Upper lobe of left lung (tissue), 4 donors: ENCODE measurements at regions not wholly inside any gene's neighbourhood (a gene's known extent, or its start where the extent isn't known, plus 50 kb on each side); places are given as distances from the start of the nearest gene placed in this dataset.

ENCODE experiments used
- POLR2A ChIP-seq, 4 donors: fragments of 450-650 bp; IDR thresholded peaks; one replicate each; pipeline ENCODE4 v1.5.1; 2016 to 2017; ENCODE audit warnings: antibody characterized with exemption in 4 of 4, mild to moderate bottlenecking in 2 of 4
- TF ChIP-seq, protein P1 (sequence below), 6 experiments: fragments of 450-650 bp in 4 of 6; fragments of 200-600 bp in 2 of 6; sonication (generic) in 2 of 6; IDR thresholded peaks; one replicate each; pipeline ENCODE4 v1.5.1; 2016 to 2019; ENCODE audit warnings: antibody characterized with exemption in 6 of 6

GRCh38 chr7:3217166-3217565 lies 83.9 kb upstream of the SDK1 start:
- TF ChIP-seq, protein P1, sequence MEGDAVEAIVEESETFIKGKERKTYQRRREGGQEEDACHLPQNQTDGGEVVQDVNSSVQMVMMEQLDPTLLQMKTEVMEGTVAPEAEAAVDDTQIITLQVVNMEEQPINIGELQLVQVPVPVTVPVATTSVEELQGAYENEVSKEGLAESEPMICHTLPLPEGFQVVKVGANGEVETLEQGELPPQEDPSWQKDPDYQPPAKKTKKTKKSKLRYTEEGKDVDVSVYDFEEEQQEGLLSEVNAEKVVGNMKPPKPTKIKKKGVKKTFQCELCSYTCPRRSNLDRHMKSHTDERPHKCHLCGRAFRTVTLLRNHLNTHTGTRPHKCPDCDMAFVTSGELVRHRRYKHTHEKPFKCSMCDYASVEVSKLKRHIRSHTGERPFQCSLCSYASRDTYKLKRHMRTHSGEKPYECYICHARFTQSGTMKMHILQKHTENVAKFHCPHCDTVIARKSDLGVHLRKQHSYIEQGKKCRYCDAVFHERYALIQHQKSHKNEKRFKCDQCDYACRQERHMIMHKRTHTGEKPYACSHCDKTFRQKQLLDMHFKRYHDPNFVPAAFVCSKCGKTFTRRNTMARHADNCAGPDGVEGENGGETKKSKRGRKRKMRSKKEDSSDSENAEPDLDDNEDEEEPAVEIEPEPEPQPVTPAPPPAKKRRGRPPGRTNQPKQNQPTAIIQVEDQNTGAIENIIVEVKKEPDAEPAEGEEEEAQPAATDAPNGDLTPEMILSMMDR (IDR thresholded peaks at IDR 0.05): no peak
- no peak for TF ChIP-seq POLR2A (IDR thresholded peaks at IDR 0.05)
